Activated CD8-positive, alpha-beta T cell treated with anti-CD3 and anti-CD28 coated beads, Interleukin-2, amount 10 ng/mL, durations not matched to agents 7 days and 5 days (primary cell): ENCODE measurements at regions not wholly inside any gene's neighbourhood (a gene's known extent, or its start where the extent isn't known, plus 50 kb on each side); places are given as distances from the start of the nearest gene placed in this dataset.

Experiments
- ATAC-seq: fragments of 150-1000 bp; cut with Tn5 transposase; one replicate; pipeline ENCODE4 v1.10.0; 2021; ENCODE audit warnings: moderate library complexity
- CTCF ChIA-PET: fragments of 350-600 bp; sonication (Branson Sonifier 250); formaldehyde crosslinking; loops from one replicate; lab custom pipeline; 2021; ENCODE audit warnings: antibody characterized with exemption; lab: Charles Lee
- POLR2A ChIA-PET: fragments of 350-600 bp; sonication (Branson Sonifier 250); formaldehyde crosslinking; loops from one replicate; lab custom pipeline; 2021; ENCODE audit warnings: antibody characterized with exemption; lab: Charles Lee
- DNase-seq: peaks from one replicate; pipeline ENCODE4 v3.0.0-alpha.2; 2020
- H3K27ac Mint-ChIP-seq: one replicate; pipeline ENCODE4 v1.8.0; 2021; ENCODE audit warnings: mild to moderate bottlenecking, mixed read lengths
- H3K27me3 Mint-ChIP-seq: one replicate; pipeline ENCODE4 v1.8.0; 2021; ENCODE audit warnings: low read depth, mixed read lengths
- H3K36me3 Mint-ChIP-seq: one replicate; pipeline ENCODE4 v1.8.0; 2021; ENCODE audit warnings: low read depth, mixed read lengths
- H3K4me1 Mint-ChIP-seq: one replicate; pipeline ENCODE4 v1.8.0; 2021; ENCODE audit warnings: low read depth, mixed read lengths
- H3K4me3 Mint-ChIP-seq: one replicate; pipeline ENCODE4 v1.8.0; 2021; ENCODE audit warnings: mild to moderate bottlenecking, mixed read lengths
- H3K9me3 Mint-ChIP-seq: one replicate; pipeline ENCODE4 v1.8.0; 2022; ENCODE audit warnings: mixed read lengths; ENCODE audit not compliant: insufficient read depth

DNA sequence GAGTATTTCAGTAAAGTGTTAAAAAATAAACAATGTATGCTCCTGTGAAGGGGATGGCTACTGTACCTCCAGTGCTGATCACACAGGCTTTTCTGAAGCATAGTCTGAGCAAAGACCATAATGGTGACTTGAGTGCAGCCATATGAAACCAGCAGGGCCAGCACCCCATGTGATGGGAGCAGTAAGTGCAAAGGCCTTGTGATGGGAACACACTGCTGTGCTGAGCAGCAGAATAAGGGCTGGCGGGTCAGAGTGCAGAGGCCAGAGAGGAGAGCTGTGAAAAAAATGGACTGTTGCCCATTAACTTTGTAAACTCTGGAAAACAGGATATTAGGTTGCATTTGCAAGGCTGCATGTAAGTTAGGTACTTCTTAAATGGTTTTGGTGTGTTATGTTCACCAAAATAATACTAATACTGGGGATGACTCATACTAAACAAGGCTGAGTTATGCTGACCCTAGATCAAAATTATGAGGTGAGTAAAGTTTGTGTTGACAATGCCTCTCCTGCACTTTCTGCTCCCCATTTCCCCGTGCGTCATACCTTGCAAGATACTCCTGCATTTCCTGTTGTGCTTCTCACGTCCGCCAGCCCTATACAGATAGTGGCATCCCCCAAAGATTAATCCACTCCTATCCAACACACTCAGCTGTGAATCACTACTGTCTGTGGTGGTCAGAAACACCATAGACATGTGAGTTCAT, 67.0 kb upstream of the FAM9A start:
- no peak for ATAC-seq
- Mint-ChIP-seq H3K4me3 (no peak overlapping the region), H3K9me3 (no peaks in the 10 kb centered on the region), H3K27ac (no peak overlapping the region), H3K4me1 (no peaks in the 10 kb centered on the region), H3K36me3 (no peaks in the 10 kb centered on the region), H3K27me3 (peaks cover 4% of the 10 kb centered on the region)
- POLR2A ChIA-PET: no interaction called here
- CTCF ChIA-PET: no interaction called here
- no peak for DNase-seq

DNA sequence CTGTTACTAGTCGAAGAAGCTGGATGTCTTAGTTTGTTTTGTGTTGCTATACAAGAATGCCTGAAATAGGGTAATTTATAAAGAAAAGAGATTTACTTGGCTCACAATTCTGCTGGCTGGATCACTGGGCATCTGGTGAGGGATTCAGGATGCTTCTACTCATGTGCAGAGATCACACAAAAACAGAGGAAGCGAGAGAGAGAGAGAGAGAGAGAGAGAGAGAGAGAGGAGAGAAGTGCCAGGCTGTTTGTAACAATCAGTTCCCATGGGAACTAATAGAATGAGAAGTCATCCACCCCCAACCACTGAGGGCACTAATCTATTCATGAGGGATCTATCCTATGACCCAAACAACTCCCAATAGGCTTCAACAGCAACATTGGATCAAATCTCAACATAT, 66.2 kb upstream of the FAM9A start:
- DNase-seq (no peak), ATAC-seq (no peak)
- ChIA-PET POLR2A (no interaction called here), CTCF (interaction anchor here (0.8 kb wide), 1 partner anchor 250 kb away, joined by 4 read pairs; no protein-coding TSS in a partner anchor)
- H3K4me1 Mint-ChIP-seq: no peaks in the 10 kb centered on the region
- no peak overlapping the region for H3K27ac Mint-ChIP-seq
- H3K36me3 Mint-ChIP-seq: no peaks in the 10 kb centered on the region
- H3K27me3 Mint-ChIP-seq: peaks cover 4% of the 10 kb centered on the region
- H3K9me3 Mint-ChIP-seq: no peaks in the 10 kb centered on the region
- no peak overlapping the region for H3K4me3 Mint-ChIP-seq

DNA sequence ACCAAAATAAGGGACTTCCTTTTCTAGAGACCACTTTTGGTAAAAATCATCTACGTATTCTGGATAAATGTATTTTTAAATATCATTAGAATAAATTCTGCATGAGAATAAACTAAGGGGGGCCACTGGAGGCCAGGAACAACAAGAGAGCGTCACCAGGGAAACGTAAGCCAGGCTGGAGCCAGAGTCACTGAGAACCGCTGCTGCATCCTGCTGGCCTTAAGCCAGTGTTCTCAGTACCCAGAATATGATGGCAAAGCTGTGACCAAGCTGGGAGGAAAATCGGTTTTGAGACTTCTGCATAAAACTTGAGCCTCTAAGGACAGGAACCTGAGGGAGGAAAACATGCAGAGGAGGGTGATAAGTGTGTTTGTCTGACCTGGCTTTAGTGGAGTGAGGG, 63.0 kb upstream of the FAM9A start:
- DNase-seq (no peak), ATAC-seq (no peak)
- POLR2A ChIA-PET: no interaction called here
- Mint-ChIP-seq H3K4me1 (no peaks in the 10 kb centered on the region), H3K27ac (no peak overlapping the region), H3K4me3 (no peak overlapping the region), H3K36me3 (no peaks in the 10 kb centered on the region), H3K27me3 (peaks cover 4% of the 10 kb centered on the region), H3K9me3 (no peaks in the 10 kb centered on the region)
- CTCF ChIA-PET: no interaction called here

GRCh38 chrX:8861908-8862307, 60.7 kb upstream of the FAM9A start:
- Mint-ChIP-seq H3K36me3 (no peaks in the 10 kb centered on the region), H3K9me3 (no peaks in the 10 kb centered on the region), H3K27ac (no peak overlapping the region), H3K4me3 (no peak overlapping the region), H3K27me3 (peaks cover 2% of the 10 kb centered on the region), H3K4me1 (no peaks in the 10 kb centered on the region)
- DNase-seq: no peak
- CTCF ChIA-PET: no interaction called here
- ATAC-seq: no peak
- POLR2A ChIA-PET: no interaction called here

DNA sequence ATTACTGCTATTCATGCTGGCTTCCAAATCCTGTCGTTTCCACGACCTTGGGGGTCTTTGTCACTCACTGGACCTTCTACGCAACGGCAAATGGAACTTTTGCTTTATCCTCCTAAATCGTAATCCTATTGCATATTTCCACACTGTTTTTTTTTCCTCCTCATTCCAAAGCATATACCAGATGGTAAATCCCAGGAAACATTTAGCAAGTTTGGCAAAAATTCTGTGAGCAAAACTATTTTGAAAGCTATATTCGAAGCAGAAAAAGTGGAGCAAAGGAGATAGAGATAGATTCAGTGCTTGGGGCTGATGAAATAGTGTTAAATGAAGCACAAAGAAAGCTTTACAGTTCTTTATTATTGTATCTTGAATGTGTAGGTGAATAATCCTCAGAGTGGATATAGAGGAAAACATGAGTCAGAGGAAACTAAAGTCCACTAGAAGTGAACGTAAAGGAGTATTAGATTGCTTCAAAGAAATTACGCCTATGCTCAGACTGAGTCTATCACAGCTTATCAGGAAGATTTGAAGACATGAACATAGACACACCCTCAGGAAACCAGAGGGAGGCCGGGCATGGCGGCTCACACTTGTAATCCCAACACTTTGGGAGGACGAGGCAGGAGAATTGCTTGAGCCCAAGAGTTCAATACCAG, 50.2 kb upstream of the FAM9A start:
- ATAC-seq (no peak), DNase-seq (no peak)
- ChIA-PET POLR2A (no interaction called here), CTCF (no interaction called here)
- H3K9me3 Mint-ChIP-seq: no peaks in the 10 kb centered on the region
- peaks cover 2% of the 10 kb centered on the region for H3K27me3 Mint-ChIP-seq
- no peaks in the 10 kb centered on the region for H3K36me3 Mint-ChIP-seq
- no peak overlapping the region for H3K27ac Mint-ChIP-seq
- H3K4me3 Mint-ChIP-seq: no peak overlapping the region
- no peaks in the 10 kb centered on the region for H3K4me1 Mint-ChIP-seq
